ENCODE measurements at regions not wholly inside any gene's neighbourhood (a gene's known extent, or its start where the extent isn't known, plus 50 kb on each side); places are given as distances from the start of the nearest gene placed in this dataset.

GRCh38 chr10:81576336-81576735 lies 298.7 kb upstream of the NRG3 start:
- no peak for TF ChIP-seq SIN3A (IDR thresholded peaks at IDR 0.05; ENCODE audit: borderline replicate concordance, low read depth, low read length)
- no peak for TF ChIP-seq GABPB1 (CRISPR knock-in tag; IDR thresholded peaks at IDR 0.05)

Measured in HepG2 (cell line).